ENCODE measurements at regions not wholly inside any gene's neighbourhood (a gene's known extent, or its start where the extent isn't known, plus 50 kb on each side); places are given as distances from the start of the nearest gene placed in this dataset.
"Not testable (repeated sequence)": the region's sequence is repeated elsewhere in the genome, so short reads cannot be mapped to it uniquely, and the experiment has no call there.

DNA sequence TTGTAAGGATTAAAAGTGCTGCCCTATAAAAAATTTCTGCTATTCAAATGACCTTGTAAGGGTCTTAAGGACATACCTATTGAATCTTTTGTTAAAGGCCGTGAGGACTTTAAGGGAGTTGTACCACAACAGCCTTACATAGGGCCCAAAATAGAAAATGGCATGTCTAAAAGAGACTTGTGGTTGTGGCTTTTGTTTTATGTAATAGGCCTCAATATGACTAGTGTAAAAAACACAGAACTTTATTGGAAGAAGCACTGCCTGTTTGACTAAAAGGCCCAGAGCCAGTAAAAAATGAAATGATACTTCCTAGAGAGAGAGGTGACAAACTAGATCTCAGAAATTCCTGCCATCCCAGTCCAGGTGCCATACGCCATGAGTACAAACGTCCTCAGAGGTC is 286.6 kb downstream of the SEMA3D start:
- H3K4me2 ChIP-seq (ENCODE audit: low read depth, low read length, poor library complexity, severe bottlenecking) = no peak overlapping the region

DNA sequence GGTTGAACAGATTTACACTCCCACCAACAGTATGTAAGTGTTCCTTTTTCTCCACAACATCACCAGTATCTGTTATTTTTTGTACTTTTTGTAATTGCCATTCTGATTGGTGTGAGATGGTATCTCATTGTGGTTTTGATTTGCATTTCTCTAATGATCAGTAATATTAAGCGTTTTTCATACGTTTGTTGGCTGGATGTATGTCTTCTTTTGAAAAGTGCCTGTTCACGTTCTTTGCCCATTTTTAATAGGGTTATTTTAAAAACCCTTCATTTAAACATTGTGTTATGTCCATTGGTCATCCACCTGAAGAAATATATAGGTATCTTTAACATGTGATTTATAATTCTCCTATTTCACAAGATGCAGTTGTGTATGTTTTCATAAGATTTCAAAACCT is 291.3 kb downstream of the SEMA3D start:
- H3F3A ChIP-seq (ENCODE audit: low read depth) = no peaks in the 10 kb centered on the region
- H3K79me2 ChIP-seq (ENCODE audit: insufficient read depth, low read length) = no peaks in the 10 kb centered on the region
- H3K4me2 ChIP-seq (ENCODE audit: low read depth, low read length, poor library complexity, severe bottlenecking) = no peak overlapping the region
- H3K9me2 ChIP-seq (replicated peaks; ENCODE audit: low read depth, low read length) = no peaks in the 10 kb centered on the region
- no peaks in the 10 kb centered on the region for H3K4me1 ChIP-seq (ENCODE audit: insufficient read depth, low read length, poor library complexity, severe bottlenecking)
- no peaks in the 10 kb centered on the region for H4K20me1 ChIP-seq (ENCODE audit: insufficient read depth, low read length, poor library complexity, severe bottlenecking)
- H2AFZ ChIP-seq (ENCODE audit: low read length) = no peak overlapping the region
- H3K9ac ChIP-seq (ENCODE audit: low read depth, low read length, poor library complexity, severe bottlenecking) = no peak overlapping the region
- H3K27me3 ChIP-seq (ENCODE audit: insufficient read depth, low read length, poor library complexity, severe bottlenecking) = no peaks in the 10 kb centered on the region
- H3K4me3 ChIP-seq (ENCODE audit: low read length, poor library complexity, severe bottlenecking) = no peak overlapping the region
- no peaks in the 10 kb centered on the region for H3K36me3 ChIP-seq (ENCODE audit: insufficient read depth, low read length)
- no peaks in the 10 kb centered on the region for H3K9me3 ChIP-seq (ENCODE audit: insufficient read depth, low read depth, low read length)
- no peak for TF ChIP-seq EZH2phosphoT487 (IDR thresholded peaks at IDR 0.05; ENCODE audit: borderline replicate concordance)
- TF ChIP-seq, protein P1, sequence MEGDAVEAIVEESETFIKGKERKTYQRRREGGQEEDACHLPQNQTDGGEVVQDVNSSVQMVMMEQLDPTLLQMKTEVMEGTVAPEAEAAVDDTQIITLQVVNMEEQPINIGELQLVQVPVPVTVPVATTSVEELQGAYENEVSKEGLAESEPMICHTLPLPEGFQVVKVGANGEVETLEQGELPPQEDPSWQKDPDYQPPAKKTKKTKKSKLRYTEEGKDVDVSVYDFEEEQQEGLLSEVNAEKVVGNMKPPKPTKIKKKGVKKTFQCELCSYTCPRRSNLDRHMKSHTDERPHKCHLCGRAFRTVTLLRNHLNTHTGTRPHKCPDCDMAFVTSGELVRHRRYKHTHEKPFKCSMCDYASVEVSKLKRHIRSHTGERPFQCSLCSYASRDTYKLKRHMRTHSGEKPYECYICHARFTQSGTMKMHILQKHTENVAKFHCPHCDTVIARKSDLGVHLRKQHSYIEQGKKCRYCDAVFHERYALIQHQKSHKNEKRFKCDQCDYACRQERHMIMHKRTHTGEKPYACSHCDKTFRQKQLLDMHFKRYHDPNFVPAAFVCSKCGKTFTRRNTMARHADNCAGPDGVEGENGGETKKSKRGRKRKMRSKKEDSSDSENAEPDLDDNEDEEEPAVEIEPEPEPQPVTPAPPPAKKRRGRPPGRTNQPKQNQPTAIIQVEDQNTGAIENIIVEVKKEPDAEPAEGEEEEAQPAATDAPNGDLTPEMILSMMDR (conservative IDR thresholded peaks at IDR 0.05; ENCODE audit: low read length) = no peak

More for the DNA sequence above, 286.6 kb downstream of the SEMA3D start:
- H3K9ac ChIP-seq (ENCODE audit: low read depth, low read length, poor library complexity, severe bottlenecking) = no peak overlapping the region
- H3F3A ChIP-seq (ENCODE audit: low read depth) = no peaks in the 10 kb centered on the region
- H3K27me3 ChIP-seq (ENCODE audit: insufficient read depth, low read length, poor library complexity, severe bottlenecking) = no peaks in the 10 kb centered on the region
- 0 out of 2 replicates have a peak, but pooled peaks cover 3% of the 10 kb centered on the region for H3K9me2 ChIP-seq (replicated peaks; ENCODE audit: low read depth, low read length)
- no peak overlapping the region for H3K4me3 ChIP-seq (ENCODE audit: low read length, poor library complexity, severe bottlenecking)
- no peaks in the 10 kb centered on the region for H3K36me3 ChIP-seq (ENCODE audit: insufficient read depth, low read length)
- H3K79me2 ChIP-seq (ENCODE audit: insufficient read depth, low read length) = no peaks in the 10 kb centered on the region
- no peaks in the 10 kb centered on the region for H3K9me3 ChIP-seq (ENCODE audit: insufficient read depth, low read depth, low read length)
- H4K20me1 ChIP-seq (ENCODE audit: insufficient read depth, low read length, poor library complexity, severe bottlenecking) = no peaks in the 10 kb centered on the region
- TF ChIP-seq, protein P1 (conservative IDR thresholded peaks at IDR 0.05; ENCODE audit: low read length) = no peak
- TF ChIP-seq EZH2phosphoT487 (IDR thresholded peaks at IDR 0.05; ENCODE audit: borderline replicate concordance) = no peak
- H3K4me1 ChIP-seq (ENCODE audit: insufficient read depth, low read length, poor library complexity, severe bottlenecking) = no peaks in the 10 kb centered on the region
- H2AFZ ChIP-seq (ENCODE audit: low read length) = no peak overlapping the region

DNA sequence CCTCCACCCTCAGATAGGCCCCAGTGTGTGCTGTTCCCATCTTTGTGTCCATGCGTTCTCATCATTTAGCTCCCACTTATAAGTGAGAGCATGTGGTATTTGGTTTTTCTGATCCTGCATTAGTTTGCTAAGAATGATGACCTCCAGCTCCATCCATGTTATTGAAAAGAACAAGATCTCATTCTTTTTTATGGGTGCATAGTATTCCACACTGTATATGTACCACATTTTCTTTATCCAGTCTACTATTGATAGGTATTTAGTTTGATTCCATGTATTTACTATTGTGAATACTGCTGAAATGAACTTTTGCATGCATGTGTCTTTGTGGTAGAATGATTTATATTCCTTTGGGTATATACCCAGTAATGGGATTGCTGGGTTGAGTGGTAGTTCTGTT is 303.3 kb downstream of the SEMA3D start:
- H3K4me2 ChIP-seq (ENCODE audit: low read depth, low read length, poor library complexity, severe bottlenecking); H3K79me2 ChIP-seq (ENCODE audit: insufficient read depth, low read length); H3K9me2 ChIP-seq (replicated peaks; ENCODE audit: low read depth, low read length); H3K9me3 ChIP-seq (ENCODE audit: insufficient read depth, low read depth, low read length); H3K27me3 ChIP-seq (ENCODE audit: insufficient read depth, low read length, poor library complexity, severe bottlenecking); H3K36me3 ChIP-seq (ENCODE audit: insufficient read depth, low read length); H3K4me1 ChIP-seq (ENCODE audit: insufficient read depth, low read length, poor library complexity, severe bottlenecking); H4K20me1 ChIP-seq (ENCODE audit: insufficient read depth, low read length, poor library complexity, severe bottlenecking); H3K4me3 ChIP-seq (ENCODE audit: low read length, poor library complexity, severe bottlenecking); H3K9ac ChIP-seq (ENCODE audit: low read depth, low read length, poor library complexity, severe bottlenecking); H2AFZ ChIP-seq (ENCODE audit: low read length); H3F3A ChIP-seq (ENCODE audit: low read depth): not testable (repeated sequence)

DNA sequence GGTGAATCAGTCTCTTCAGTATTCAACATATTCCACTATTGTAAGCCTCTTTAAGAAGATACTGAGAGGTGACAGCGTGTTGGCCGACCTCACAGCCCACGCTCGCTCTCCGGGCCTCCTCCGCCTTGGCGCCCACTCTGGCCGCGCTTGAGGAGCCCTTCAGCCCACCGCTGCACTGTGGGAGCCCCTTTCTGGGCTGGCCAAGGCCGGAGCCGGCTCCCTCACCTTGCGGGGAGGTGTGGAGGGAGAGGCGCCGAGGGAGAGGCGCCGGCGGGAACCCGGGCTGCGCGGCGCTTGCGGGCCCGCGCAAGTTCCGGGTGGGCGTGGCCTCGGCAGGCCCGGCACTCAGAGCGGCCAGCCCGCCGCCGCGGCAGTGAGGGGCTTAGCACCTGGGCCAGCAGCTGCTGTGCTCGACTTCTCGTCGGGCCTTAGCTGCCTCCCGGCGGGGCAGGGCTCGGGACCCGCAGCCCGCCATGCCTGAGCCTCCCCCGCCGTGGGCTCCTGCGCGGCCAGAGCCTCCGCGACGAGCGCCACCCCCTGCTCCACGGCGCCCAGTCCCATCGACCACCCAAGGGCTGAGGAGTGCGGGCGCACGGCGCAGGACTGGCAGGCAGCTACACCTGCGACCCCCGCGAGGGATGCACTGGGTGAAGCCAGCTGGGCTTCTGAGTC is 306.4 kb downstream of the SEMA3D start:
- not testable (repeated sequence) for H3K4me1 ChIP-seq (ENCODE audit: insufficient read depth, low read length, poor library complexity, severe bottlenecking); H3K36me3 ChIP-seq (ENCODE audit: insufficient read depth, low read length); H3K9me2 ChIP-seq (replicated peaks; ENCODE audit: low read depth, low read length); H3K9ac ChIP-seq (ENCODE audit: low read depth, low read length, poor library complexity, severe bottlenecking); H3K4me2 ChIP-seq (ENCODE audit: low read depth, low read length, poor library complexity, severe bottlenecking); H3F3A ChIP-seq (ENCODE audit: low read depth); H3K27me3 ChIP-seq (ENCODE audit: insufficient read depth, low read length, poor library complexity, severe bottlenecking); H3K9me3 ChIP-seq (ENCODE audit: insufficient read depth, low read depth, low read length); H4K20me1 ChIP-seq (ENCODE audit: insufficient read depth, low read length, poor library complexity, severe bottlenecking); H3K4me3 ChIP-seq (ENCODE audit: low read length, poor library complexity, severe bottlenecking); H3K79me2 ChIP-seq (ENCODE audit: insufficient read depth, low read length); H2AFZ ChIP-seq (ENCODE audit: low read length)

All from Loucy (cell line).